HG02884 (cell line): ENCODE measurements at regions not wholly inside any gene's neighbourhood (a gene's known extent, or its start where the extent isn't known, plus 50 kb on each side); places are given as distances from the start of the nearest gene placed in this dataset.

Experiments
- ATAC-seq: cut with Tn5 transposase; IDR thresholded peaks from one replicate; pipeline ENCODE4 v1.9.1; 2021; ENCODE audit warnings: mild to moderate bottlenecking, moderate library complexity; ENCODE audit not compliant: unreplicated experiment

GRCh38 chr4:125677665-125678307 is 363.0 kb downstream of the FAT4 start:
- ATAC-seq: no peak

GRCh38 chr4:125679989-125680388 is 365.2 kb downstream of the FAT4 start:
- ATAC-seq: no peak

DNA sequence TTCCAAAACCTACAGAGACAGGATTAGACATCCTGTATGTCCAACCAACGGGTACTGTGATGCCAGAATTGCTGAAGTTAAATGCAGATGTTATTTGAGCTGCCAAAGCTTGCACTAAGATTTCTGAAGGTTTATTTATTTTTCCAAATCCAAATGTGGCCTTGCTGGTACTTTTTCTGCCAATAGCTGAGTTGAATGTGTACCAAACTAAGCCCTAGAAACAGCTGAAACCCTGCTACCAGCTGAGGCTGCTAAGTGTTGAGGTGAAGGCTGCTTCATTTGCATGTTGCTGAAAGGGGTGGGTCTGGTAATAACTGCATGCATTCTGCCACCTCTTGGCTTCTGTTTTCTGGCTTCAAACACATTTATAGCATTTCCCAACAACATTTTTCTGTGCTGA is 366.5 kb downstream of the FAT4 start:
- no peak for ATAC-seq

DNA sequence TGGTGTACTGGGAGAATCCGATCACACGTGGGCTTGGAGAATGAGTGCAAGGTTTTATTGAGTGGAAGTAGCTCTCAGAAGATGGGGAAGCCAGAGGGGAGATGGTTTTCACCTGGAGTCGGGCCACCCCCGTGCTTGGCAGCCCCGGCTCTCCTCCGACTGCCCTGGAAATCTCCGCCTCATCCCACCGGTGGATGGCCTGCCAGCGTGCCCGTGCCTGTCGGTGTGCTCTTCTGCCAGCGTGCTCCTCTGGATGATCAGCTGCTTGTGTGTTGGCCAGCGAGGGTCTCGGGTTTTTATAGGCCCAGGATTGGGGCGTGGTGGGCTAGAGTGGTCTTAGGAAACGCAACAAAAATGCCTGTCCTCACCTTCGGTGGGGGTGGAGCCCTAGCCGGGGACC is 368.0 kb downstream of the FAT4 start:
- ATAC-seq: no peak

GRCh38 chr4:125688841-125689240 is 374.1 kb downstream of the FAT4 start:
- no peak for ATAC-seq

GRCh38 chr4:125689805-125690204 is 375.1 kb downstream of the FAT4 start:
- no peak for ATAC-seq

DNA sequence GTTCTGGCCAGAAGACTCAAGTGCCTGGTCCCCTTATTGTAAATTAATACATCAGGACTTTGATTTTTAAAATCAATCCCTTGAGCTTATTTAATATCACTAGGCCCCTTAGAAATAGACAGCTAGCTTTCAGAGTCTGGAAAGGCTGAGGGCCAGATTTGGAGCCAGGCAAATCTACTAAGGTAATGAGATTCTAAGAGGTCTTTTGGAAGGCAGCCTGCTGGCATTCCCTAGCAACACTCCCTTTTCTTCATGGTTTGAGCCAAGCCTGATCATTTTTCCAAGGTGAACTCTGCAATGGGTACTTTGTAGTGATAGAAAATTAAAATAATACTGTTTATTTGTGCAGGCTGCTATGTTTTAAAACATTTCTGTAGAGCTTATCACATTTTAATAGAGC is 378.5 kb downstream of the FAT4 start:
- no peak for ATAC-seq

GRCh38 chr4:125702406-125702805 is 387.7 kb downstream of the FAT4 start:
- no peak for ATAC-seq

DNA sequence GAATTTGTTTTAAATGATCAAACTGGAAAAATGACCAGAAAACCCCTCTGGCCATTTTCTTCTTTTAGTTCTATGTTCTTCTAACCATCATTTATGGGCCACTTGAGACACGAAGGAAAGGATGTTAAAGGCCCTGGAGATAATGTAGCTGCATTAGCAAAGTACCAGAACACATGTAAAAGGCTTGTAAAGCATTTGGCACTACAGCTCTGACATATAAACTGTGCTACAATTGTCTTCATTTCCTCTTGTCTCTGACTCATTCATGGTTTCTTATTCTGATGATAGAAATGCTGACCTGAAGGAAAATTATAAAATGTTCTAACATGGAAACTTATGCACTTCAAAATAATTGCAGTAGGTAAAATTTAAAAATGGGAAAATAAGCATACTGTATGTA is 388.7 kb downstream of the FAT4 start:
- no peak for ATAC-seq

DNA sequence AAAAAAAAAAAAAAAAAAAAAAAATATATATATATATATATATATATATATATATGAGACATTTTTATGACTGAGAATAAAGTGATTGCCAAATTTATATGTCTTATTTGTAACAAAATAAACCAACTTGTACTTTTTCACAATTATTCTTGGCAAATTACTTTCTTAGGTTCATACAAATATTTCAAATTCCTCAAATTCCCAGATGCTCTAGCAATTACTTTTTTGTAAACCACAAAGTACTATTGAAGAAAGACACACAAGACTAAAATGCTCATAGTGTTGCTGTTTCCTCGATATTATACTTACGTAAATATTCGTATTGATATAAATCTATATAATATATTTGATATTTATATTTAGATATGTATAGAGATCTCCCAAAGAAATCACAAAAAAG is 390.0 kb downstream of the FAT4 start:
- no peak for ATAC-seq

- no peak for ATAC-seq
Observed at GRCh38 chr4:125705681-125706080, 390.9 kb downstream of the FAT4 start.

DNA sequence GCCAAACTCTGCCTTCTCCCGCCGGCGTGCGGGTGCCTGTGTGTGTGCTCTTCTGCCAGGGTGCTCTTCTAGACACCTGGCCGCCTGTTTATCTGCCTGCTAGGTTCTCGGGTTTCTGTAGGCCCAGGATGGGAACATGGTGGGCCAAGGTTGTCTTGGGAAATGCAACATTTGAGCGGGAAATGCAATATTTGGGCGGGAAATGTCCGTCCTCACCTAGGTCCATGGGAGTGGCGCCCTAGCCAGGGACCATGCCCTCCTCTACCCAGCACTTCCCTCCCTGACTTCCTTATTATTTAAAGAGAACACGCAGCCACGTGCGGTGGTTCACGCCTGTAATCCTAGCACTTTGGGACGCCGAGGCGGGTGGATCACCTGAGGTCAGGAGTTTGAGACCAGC is 392.6 kb downstream of the FAT4 start:
- ATAC-seq: no peak

GRCh38 chr4:125710766-125711165 is 396.0 kb downstream of the FAT4 start:
- no peak for ATAC-seq

- no peak for ATAC-seq
Observed at GRCh38 chr4:125714049-125714448, 399.3 kb downstream of the FAT4 start.

DNA sequence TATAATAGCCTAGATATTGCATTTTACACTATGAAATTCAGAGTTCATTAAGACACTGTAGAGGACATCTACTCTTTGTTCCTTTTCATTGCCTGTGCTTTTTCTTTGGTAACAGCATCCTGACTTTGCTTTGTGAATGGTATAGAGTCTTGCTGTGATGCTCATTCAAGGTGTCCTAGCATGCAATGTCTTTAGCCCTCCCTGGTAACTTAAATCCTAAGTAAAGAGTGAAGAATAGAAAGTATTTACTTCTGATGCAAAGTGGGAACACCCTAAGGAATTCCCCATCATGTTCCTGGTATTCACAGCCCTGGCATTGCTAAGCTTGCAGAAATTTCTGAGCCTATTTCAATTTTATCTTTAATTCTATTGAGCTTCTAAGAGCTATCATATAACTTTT is 400.1 kb downstream of the FAT4 start:
- ATAC-seq: no peak

- no peak for ATAC-seq
Observed at GRCh38 chr4:125719987-125720386, 405.2 kb downstream of the FAT4 start.

DNA sequence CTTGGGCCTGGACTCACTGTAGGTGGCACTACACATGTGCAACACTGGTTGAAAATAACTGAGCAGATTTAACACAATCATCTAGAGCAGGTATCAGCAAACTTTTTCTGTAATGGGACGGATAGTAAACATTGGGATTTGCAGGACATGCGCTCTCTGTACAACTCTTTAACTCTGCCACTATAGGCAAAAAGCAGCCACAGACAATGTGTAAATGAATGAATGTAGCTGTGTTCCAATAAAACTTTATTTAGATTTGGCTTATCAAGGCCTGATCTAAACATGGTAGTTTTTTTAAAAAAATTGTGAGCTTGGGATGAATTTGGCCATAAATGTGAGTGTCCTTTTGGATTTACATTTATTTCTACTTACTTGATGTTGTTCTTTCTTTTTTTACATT is 407.3 kb downstream of the FAT4 start:
- ATAC-seq: no peak

- no peak for ATAC-seq
Observed at GRCh38 chr4:125725957-125726525, 411.3 kb downstream of the FAT4 start.

DNA sequence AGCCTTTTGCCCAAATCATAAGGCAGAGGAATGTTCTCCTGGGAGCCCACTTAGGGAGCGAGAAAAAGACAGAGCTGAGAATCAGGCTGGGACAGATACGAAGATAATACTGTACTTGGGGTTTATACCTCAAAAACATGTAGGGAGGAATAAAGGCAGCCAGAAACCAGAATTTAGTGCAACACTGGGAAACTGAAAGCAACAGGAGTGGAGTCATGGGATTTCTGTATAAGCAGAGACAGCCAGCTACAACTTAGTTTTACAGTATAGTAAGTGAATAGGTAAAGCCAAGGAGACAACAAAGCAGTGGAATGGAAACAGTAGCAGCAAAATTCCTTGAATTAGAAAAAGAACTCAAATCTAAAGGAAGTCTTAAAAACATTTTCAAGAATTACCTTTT is 413.2 kb downstream of the FAT4 start:
- no peak for ATAC-seq

GRCh38 chr4:125728568-125728967 is 413.8 kb downstream of the FAT4 start:
- ATAC-seq: no peak

GRCh38 chr4:125729171-125729570 is 414.4 kb downstream of the FAT4 start:
- ATAC-seq: no peak

GRCh38 chr4:125732632-125733031 is 417.9 kb downstream of the FAT4 start:
- ATAC-seq: no peak

DNA sequence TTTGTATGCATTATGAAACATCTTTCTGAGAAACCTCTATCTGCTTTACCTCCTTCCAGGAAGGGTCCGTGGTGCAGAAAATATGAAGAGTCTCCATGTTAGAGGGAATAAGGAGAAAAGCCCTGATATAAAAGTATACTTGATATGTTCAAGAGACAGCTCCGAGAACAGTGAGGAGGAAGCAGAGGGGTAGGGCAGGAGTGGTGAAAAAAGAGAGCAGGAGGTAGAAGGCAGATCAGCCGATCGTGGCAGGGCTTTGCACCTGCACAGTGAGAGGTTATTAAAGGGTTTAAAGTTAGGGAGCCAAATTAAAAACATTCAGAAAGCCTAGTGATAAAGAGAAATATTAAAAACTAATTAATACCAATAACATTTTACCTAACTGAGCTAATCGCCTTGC is 419.7 kb downstream of the FAT4 start:
- ATAC-seq: no peak
